GM18502 (cell line): ENCODE measurements at regions not wholly inside any gene's neighbourhood (a gene's known extent, or its start where the extent isn't known, plus 50 kb on each side); places are given as distances from the start of the nearest gene placed in this dataset.
A peak's percentile ranks its signal among the peaks of the same experiment; 100 is the strongest.
"Not testable (repeated sequence)": the region's sequence is repeated elsewhere in the genome, so short reads cannot be mapped to it uniquely, and the experiment has no call there.

ENCODE experiments used
- ATAC-seq: cut with Tn5 transposase; IDR thresholded peaks from one replicate; pipeline ENCODE4 v1.9.1; 2021; ENCODE audit warnings: mild to moderate bottlenecking; ENCODE audit not compliant: unreplicated experiment, poor library complexity

GRCh38 chr11:95653099-95653498 lies 136.5 kb downstream of the FAM76B start:
- ATAC-seq = no peak

GRCh38 chr11:95652002-95652472 lies 137.5 kb downstream of the FAM76B start:
- ATAC-seq = no peak

GRCh38 chr11:95650276-95650675 lies 139.3 kb downstream of the FAM76B start:
- no peak for ATAC-seq

GRCh38 chr11:95647871-95648270 lies 141.7 kb downstream of the FAM76B start:
- ATAC-seq = no peak

- ATAC-seq = no peak
These were observed 142.2 kb downstream of the FAM76B start for GRCh38 chr11:95647355-95647754.

GRCh38 chr11:95641495-95641894 lies 148.1 kb downstream of the FAM76B start:
- peak; percentile 100 for ATAC-seq

GRCh38 chr11:95638501-95638900 lies 151.1 kb downstream of the FAM76B start:
- ATAC-seq = no peak

GRCh38 chr11:95625164-95625900 lies 164.2 kb downstream of the FAM76B start:
- ATAC-seq = no peak

GRCh38 chr11:95616256-95616804 lies 173.3 kb downstream of the FAM76B start:
- no peak for ATAC-seq

GRCh38 chr11:95611827-95612226 lies 177.8 kb downstream of the FAM76B start:
- ATAC-seq = no peak

- ATAC-seq = not testable (repeated sequence)
These were observed 179.4 kb downstream of the FAM76B start for GRCh38 chr11:95610185-95610584.

GRCh38 chr11:95608093-95608492 lies 181.5 kb downstream of the FAM76B start:
- no peak for ATAC-seq

GRCh38 chr11:95606824-95607223 lies 182.8 kb downstream of the FAM76B start:
- no peak for ATAC-seq

- ATAC-seq = no peak
These were observed 184.2 kb downstream of the FAM76B start for GRCh38 chr11:95605271-95605940.

- no peak for ATAC-seq
These were observed 189.5 kb downstream of the FAM76B start for GRCh38 chr11:95599959-95600586.

- ATAC-seq = no peak
These were observed 193.6 kb downstream of the FAM76B start for GRCh38 chr11:95595973-95596489.

- no peak for ATAC-seq
These were observed 194.0 kb downstream of the FAM76B start for GRCh38 chr11:95595541-95595940.

GRCh38 chr11:95593111-95593510 lies 196.5 kb downstream of the FAM76B start:
- ATAC-seq = no peak

- no peak for ATAC-seq
These were observed 197.1 kb downstream of the FAM76B start for GRCh38 chr11:95592471-95592870.

- ATAC-seq = no peak
These were observed 199.5 kb downstream of the FAM76B start for GRCh38 chr11:95589893-95590612.
